ENCODE measurements at regions not wholly inside any gene's neighbourhood (a gene's known extent, or its start where the extent isn't known, plus 50 kb on each side); places are given as distances from the start of the nearest gene placed in this dataset.

DNA sequence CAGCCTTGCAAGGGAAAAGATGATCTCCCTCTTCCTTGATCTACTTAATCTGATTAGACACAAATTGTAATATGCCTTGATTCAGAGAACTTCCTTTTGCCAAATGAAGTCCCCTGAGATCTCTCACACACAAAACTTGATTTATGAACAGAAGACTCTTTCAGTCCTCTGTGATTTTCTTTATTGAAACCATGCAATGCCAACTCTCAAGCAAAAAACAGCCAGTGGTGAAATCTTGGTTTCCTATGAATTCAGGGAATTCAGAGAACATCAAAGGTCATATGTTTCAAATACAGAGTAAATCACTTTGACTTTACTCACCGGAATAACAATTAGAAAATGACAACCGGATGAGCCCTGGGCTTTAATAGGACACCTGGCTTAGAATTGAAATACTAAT lies 211.7 kb downstream of the ABHD5 start:
- DNase-seq = no peak

DNA sequence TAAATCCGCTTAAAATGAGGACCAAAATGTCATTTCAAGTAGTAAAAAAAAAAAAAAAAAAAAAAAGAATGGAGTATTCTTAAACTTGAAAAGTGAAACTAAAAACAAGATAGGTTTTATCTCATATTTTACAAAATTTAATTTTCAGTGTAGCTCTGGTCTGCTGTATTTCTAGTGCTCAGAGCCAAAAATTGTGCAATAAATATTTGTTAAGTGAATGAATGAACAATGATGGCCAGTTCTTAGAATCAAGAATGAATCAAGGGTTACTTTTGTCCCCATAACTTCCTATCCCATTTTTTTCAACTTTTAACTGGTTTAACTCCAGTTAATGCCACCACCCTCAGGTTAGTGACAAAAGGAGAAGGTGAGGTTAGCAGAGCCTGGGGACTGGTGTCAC lies 214.4 kb downstream of the ABHD5 start:
- DNase-seq = no peak

DNA sequence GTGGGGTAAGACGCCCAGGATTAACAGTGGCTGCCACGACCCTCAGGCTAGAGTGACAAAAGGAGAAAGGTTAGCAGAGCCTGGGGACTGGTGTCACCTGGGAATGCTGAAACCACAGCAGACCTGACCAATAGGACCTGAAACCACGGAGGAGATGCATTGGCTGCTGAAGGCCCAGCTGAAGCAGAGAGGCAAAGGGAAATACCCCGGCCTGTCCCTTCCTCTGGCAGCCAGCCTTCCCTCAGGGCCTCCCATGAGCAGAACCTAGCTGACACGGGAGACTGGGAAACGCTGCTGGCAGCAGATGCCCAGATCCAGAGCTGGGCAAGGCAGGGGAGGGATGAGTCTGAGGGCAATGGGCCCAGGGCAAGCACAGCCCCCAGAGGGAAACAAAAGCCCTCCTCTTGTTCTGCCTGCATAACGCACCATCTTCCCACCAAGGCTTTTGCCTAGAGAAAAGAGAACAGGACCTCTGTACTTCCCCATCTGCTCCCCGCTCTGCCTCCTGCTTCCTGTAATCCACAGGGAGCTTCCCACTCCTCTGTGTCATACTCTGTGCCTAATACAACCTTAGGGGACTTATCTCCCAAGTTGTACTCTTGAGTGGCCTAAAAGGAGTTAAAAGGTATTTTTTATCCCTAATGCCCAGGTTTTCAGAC lies 216.2 kb downstream of the ABHD5 start:
- DNase-seq = no peak

DNA sequence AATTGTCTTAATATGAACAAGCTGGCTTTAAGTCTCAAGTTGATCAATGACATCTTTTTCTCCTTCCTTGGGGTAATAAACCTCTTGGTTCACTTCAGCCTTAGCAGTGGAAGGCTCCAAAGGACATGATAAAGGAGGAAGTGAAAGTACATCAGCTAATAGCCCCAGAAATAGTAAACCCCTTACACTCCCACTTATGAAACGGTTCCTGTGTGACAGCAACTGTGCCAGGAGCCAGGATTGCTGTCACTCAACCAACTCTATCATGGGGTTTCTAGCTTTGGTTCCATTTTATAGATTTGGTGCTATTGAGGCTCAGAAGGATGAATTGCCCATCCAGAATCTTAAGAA lies 216.7 kb downstream of the ABHD5 start:
- DNase-seq = no peak

DNA sequence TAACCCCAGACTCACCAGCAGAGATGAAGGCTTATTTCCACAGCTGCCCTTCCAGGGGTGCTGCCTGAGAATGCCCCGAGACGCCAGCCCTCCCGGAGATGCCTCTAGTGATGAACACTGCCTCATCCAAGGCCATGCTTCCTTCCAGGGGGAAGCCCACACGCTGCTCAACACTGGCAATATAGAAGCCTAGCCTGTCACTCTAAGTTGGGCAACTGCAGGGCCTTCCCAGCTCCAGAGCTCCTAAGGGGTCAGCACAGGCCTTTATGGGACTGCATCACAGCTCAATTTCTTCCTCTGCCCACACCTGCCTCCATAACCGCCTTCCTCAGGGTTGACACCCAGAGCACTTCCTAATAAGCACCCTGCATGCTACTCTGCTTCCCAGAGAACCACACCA lies 217.7 kb downstream of the ABHD5 start:
- DNase-seq = no peak

DNA sequence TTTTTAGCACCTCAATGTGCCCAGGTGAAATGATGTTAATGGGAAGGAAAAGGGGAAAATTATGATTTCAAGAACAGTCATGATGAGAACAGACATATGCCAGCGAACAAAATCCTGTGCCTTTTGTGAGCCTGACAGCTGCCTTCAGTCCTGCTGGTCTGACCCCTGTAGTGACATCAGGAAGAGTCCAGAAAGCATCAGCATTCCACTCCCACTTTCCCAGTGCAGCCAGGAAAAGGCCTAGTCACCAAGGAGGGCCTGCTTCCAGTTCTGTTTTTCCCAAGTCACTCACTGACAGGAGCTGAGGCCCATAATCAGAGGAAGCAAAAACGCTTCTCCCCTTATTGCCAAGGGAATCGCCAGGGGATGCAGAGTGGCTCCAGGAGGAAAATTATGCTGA lies 218.4 kb downstream of the ABHD5 start:
- no peak for DNase-seq

DNA sequence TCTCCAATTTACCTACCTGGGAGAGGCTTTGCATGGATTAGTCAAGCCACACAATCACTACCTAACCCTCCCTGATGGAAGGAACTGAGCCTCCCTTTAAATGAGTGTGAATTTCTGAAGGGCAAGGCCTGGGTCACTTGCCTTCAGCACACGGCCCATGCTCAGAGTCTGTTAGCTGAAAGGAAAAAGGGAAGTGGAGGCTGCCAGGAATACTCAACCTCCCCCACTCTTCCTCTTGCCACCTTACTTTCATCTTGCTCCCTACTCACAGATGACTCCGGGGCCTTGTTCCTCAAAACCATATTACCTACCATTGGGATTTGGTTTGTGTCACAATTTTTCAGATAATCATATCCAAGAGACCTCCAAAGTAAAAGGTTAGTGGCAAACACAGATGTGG lies 220.0 kb downstream of the ABHD5 start:
- DNase-seq = no peak

DNA sequence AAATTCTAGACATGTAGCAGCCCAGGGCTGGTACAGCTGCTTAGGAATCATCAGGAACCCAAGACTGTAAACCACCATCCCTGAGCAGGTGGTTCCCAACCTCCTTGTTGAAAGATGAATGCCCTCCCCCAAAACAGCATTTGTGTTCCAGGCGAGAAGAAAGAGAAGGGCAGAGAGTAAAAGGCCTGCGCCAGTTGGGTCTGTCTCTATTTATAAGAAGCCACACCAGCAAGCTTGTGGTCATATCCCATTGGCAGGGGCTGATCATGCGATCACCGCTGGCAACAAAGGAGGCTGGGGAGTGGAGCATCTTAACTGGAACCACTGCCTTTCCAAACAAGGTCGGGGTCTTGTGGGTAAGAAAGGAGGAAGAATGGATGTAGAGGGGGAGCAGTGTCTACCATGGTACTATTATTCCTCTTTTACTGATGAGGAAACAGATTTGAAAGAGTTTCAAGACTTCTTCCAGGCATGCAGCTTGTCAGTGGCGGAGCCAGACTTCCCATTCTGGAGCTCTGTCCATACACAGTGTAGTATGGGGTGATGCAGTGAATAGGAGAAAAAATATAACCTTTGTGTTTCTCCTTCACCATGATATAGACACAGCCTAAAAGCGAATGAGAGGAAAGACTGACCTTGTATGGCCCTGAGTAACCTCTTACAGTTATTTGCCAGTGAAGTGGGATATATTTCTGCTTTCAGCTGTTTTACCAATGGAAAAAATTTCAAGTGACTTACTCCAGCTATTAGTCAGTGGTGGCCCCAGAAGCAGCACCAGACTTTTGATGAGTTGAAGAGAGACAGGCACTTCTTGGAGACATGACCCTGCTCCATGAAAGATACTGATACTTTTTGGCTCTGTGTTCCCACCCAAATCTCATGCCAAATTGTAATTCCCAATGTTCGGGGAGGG lies 222.6 kb downstream of the ABHD5 start:
- no peak for DNase-seq

DNA sequence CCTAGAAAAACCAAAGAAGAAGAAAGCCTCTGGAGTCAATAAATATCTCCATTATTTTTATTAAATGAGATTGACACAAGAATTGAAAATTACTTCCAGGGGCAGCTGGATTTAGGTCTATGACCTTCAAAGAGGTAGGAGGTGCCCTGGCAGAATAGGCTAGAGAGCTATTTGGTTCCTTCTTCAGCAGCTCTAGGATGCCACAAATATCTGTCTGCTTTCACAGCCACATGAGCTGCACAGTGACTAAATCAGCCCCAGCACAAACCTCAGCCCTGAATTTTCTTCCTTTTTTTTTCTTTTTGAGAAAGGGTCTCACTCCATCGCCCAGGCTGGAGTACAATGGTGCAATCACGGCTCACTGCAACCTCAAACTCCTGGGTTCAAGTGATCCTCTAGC lies 223.5 kb downstream of the ABHD5 start:
- DNase-seq = no peak

DNA sequence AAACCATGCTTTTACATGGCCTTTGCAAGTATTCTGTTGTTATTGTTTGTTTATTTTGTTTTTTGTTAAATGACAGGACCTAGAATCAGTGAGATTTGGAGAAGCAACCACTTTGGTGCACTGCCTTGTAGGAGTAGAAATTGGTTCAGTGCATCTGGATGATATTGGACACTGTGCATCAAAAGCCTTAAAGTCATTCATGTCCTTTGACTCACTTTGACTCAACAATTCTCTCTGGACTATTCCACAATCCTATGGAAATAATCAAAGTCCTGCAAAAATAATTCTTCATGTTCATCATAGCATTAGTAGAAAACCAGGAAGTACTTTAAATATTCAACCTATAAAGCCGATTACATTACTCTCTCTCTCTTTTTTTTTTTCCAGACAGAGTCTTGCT lies 224.8 kb downstream of the ABHD5 start:
- DNase-seq = no peak

DNA sequence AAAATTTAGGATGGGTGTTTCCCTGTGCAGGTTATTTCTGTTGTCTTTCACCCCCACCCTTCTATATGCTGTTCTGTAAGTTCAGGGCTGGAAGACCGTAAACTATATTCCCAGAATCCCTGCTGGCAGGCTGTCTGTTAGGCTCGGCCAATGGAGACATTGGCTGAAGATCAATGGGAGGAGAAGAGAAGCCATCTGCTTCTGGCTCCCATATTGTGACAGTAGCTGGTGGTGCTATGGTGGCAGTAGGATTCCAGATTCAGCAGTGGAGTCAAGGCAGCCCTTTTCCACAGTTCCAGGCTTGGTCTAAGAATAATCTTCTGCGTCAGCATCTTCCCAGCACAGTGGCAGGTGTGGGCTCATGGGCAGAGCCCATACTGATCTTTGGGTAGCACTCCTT lies 226.6 kb downstream of the ABHD5 start:
- no peak for DNase-seq

DNA sequence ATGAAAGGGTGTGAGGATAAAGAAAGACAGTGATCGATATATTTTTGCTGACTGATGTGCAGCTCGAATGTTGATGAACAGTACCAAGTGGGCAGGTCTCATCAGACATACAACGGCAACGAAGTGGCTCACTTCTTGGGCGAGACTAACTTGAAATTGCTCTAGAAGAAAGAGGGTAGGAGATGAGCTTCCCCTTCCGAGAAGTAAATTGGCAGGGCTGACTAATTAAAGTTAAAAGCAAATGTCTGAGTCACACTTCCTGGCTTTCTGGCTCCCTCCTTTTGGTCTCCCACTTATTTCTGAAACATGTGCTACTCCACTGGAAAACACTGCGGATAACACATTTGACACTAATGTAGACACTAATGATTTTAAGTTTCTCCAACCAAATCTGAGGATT lies 228.3 kb downstream of the ABHD5 start:
- no peak for DNase-seq

DNA sequence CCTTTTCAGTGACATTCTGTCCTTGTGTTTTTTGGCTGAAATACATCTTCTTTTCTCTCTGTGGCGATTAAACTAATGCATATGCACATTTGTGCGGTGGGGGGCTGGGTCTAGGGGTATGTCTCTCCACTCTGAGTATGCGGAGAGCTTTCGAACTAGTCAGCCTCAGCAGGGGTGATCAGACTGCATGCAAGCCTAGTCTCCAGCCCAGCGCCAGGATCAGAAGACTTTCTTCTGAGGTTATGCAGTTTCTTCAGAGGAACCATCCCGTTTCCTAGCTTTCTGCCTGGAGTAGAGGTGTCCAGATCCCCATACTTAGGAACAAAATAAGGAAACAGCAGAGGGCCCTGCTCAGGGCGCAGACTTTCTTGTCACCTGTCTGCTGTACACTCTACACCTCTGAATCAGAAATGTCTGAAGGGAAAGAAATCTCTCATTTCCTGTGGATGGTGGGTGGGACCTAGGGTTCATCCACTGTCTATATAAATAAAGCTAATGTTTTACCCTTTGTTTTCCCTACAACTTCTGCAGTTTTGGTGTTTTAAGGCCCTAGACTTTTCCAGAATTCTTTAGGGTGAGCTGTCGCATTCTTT lies 230.4 kb downstream of the ABHD5 start:
- no peak for DNase-seq

DNA sequence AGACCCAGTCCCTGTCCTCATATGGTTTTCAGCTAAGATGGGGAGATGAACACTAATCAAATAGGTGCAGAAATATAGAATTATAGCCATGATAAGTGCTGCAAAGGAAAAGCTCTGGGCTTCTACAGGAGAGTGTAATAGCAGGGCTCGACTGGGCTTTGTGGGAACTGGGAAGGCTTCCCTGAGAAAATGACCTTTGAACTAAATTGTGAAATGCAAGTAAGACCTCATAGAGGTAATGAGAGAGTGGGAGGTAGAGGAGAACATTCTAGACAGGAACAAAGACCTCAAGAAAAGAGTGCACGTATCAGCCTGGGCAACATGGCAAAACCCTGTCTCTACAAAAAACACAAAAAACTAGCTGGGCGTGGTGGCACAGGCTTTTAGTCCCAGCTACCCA lies 231.6 kb downstream of the ABHD5 start:
- no peak for DNase-seq

DNA sequence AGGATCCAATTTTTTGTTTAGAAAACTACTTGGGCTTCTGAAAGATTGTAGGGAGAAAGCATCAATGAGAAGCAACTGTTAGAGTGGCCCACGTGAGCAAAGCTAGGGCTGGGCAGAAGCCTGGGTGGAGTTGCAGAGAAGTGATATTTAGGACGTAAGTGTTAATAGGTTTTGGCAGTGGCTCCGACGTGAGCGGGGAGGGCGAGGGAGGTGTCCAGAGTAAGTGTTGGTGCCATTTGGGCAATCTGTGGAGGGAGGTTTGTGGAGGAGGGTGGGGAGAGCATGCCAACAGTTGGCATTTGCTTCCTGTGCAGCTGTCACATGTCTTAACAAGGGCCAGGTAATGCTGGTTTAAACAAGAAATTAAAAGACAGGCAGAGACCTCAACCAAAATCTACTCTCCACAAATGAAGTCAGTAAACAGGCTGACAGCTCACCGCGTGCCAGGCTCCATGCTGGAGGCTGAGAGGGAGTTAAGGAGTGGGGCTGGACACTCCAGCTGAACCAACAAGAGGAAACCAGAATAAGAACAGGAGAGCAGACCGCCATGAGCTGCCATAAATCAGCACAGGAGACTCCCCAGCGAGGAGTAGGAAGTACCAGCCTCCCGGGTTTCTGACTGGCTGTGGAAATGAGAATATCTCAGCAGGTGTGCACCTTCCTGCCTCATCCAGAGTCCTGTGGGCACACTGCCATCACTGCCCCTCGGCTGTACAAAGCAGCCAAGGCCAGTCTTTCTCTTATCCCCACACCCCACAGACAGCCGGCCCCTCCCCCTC lies 232.6 kb downstream of the ABHD5 start:
- DNase-seq = no peak

DNA sequence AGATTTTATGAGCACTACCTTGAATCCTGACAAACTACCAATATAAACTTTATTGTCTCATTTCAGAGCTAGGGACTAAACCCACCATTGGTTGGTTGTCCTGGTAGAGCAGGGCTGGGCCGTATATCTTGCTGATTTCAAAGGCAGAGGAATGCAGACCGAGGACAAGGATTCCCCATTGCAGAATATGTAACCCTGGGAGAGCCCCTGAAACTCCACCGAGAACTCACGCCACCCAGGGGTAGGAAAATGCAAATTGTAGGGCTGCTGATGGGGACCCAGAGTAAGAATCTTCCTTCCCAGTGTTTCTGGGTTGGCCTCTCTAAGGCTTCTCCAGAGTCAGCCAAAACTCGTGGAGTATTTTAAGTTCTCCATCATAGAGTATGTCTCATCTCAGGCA lies 235.3 kb downstream of the ABHD5 start:
- no peak for DNase-seq

DNA sequence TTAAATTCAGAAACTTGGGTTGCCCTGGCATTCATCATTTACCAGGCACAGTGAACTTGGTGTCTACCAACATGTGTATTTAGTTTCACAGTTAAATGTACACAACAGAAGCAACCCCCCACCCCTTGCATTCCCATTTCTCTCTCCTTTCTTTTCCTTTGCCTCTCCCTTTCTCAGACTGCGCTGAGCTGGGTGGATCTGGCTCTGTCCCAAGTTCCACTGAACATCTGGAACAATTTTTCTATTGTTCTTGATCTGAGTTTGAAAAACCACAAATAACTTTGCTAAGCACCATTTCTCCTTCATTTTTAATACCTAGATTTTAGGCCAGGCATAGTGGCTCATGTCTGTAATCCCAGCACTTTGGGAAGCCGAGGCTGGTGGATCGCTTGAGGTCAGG lies 242.2 kb downstream of the ABHD5 start:
- no peak for DNase-seq

DNA sequence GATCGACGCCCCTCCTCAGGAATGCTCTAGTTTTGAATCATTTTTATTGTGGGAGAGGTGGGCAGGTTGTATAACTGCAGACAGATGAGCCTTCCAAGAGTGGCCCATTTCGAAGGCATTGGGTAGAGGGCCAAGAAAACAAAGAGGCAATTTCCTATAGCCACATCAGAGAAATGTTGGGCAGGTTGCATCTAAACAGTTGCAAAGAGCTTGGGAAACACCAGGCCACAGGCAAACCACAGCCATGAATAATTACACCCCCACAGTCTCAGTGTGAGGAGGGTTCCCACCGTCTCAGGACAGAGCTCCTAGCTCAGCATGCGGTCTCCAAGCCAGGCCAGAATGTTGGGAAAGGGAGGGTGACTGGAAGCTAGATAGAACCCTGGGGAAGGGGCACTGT lies 257.3 kb downstream of the ABHD5 start:
- no peak for DNase-seq

DNA sequence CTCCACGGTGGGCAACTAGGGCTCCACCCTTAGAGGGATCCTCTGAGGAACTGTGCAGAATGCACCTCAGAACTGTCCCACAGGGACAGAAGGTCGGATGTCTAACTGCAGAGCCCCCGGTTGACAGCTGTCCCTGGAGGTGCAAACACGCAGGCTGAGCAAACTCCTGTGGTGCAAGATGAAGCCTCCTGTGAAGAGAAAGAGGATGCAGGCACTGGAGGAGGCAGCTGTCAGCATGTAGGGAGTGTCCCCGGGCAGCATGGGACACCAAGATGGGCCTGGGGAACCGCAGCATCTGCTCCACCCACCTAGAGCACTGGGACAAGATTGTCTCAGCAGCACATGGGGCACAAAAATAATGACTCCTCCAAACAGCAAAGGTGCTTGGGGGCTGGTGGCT lies 258.9 kb downstream of the ABHD5 start:
- DNase-seq = no peak

DNA sequence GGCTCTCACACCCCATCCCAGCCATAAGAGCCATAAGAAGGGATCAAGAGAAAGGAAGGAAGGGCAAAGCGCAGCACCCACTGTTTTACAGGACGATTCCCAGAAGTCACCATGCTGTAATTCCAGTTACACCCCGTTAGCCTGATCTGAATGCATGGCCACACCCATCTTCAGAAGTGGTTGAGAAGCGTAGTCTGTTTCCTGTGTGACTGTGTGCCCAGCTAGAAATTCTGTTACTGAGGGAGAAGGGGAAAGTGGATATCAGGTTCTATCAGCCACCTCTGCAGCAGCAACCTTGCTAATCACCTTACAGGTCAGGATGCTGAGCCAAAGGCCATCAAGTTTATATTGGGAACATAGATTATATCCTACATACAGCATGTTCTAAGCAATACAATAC lies 260.0 kb downstream of the ABHD5 start:
- DNase-seq = no peak

DNA sequence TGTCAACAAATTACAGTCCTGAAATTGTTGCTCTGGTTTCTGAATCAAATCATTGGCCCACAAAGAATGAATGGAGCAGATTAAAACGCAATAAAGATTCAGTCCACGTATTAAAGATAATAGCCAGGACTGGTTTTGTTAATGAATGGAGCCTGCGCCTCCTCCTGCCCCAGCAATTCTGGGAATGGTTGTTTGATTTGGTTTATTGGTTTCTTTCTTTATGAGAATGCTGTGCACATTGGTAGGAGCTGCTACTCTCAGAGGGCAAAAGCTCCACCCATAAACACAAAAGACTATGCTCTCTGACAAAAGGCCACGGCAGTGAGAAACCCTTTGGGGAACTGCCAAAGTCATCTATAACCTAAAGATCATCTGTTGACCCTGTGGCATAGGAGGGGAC lies 261.1 kb downstream of the ABHD5 start:
- DNase-seq = no peak

DNA sequence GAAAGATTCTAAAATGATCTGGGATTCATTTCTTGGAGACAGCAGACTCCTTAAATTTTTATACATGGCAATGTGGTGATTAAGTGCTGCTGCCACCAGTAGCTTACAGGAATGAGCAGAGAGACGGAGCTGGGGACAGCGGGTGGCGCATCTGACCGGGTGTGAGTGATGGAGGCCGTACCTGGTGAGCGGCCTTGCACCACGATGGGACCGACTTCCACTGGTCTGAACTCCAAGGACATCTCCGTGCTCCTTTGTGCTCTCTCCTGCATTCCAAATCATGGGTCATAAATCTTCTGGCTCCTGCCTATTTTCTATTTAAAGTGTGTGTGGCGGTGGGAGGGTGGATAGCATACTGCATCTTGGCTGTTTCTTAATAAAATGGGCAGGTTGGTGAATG lies 262.6 kb downstream of the ABHD5 start:
- DNase-seq = no peak

Data from NCI-H446 (cell line).